RCC 7860 (cell line): ENCODE measurements at regions not wholly inside any gene's neighbourhood (a gene's known extent, or its start where the extent isn't known, plus 50 kb on each side); places are given as distances from the start of the nearest gene placed in this dataset.
"Not testable (repeated sequence)": the region's sequence is repeated elsewhere in the genome, so short reads cannot be mapped to it uniquely, and the experiment has no call there.

Experiments
- DNase-seq: peaks from one replicate; pipeline ENCODE4 v3.0.0-alpha.2; 2015; ENCODE audit warnings: low spot score
- FAIRE-seq: peaks from 2 replicates; lab custom pipeline; 2012; peaks lifted over from hg19 to GRCh38; lab: Jason Lieb, UNC

DNA sequence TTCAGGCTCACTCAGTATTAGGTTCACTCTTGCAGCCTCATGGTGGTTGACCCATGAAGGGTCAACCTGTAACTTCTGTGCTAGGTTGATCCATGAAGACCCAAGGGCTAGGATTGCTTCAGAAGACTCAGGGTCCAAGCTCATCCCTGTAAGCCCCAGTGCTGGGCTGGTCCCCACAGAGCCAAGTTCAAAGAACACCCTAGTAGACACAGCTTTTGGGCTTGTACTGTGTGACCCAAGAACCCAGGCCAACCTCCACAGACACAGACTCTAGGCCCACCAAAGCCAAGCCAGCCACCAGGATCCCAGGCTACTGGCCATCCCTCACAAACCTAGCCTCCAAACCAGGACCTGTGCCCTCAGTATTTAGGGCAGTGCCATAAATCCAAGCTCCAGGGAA, 1020.6 kb downstream of the SLC16A7 start:
- DNase-seq (no peak), FAIRE-seq (no peak)

- FAIRE-seq = no peak
- DNase-seq = no peak
Measured at GRCh38 chr12:60630796-60631195, 1035.0 kb downstream of the SLC16A7 start.

DNA sequence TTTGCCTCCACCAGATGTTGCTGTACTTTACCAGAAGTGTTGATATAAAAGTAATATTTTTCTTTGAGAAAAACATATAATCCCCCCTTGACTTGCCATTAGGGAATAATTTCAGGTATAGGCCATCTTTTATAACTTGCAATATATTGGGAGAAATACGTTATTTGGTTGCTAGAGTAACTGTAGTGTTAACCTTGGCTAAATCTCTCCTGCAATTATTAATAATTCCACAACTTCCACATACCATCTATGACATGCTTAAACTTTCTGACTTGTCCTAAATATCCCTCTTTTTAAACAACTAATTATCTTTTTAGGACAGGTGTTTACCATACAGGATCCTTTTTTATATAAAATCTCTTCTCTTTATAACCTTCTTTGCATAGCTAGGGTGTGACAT, 1048.2 kb downstream of the SLC16A7 start:
- FAIRE-seq = no peak
- no peak for DNase-seq

- DNase-seq (no peak), FAIRE-seq (no peak)
Measured at GRCh38 chr12:60666895-60667294, 1071.1 kb downstream of the SLC16A7 start.

DNA sequence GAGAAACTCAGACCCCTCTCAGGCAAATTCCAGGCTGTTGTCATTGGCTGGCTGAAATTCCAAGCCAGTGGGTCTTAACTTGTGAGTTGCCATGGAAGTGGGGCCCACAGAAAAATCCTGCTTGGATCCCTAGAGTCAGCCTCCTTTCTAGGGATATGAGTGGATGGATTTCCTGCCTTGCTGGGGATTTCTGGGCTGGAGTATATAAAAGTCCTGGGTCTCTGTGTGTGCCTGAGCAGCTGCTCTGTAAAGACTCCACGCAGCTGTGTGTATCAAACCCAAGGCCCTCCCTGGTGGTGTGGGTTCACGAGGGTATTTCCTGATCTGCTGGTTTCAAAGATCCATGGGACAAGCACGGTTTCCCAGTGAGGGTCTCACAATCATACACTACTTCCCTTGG, 1077.1 kb downstream of the SLC16A7 start:
- DNase-seq = no peak

GRCh38 chr12:60684988-60685655, 1089.3 kb downstream of the SLC16A7 start:
- DNase-seq = no peak

More for the DNA sequence above, 1077.1 kb downstream of the SLC16A7 start:
- no peak for FAIRE-seq

GRCh38 chr12:60689137-60689536, 1093.3 kb downstream of the SLC16A7 start:
- no peak for DNase-seq
- no peak for FAIRE-seq

More at GRCh38 chr12:60684988-60685655, 1089.3 kb downstream of the SLC16A7 start:
- FAIRE-seq = no peak

DNA sequence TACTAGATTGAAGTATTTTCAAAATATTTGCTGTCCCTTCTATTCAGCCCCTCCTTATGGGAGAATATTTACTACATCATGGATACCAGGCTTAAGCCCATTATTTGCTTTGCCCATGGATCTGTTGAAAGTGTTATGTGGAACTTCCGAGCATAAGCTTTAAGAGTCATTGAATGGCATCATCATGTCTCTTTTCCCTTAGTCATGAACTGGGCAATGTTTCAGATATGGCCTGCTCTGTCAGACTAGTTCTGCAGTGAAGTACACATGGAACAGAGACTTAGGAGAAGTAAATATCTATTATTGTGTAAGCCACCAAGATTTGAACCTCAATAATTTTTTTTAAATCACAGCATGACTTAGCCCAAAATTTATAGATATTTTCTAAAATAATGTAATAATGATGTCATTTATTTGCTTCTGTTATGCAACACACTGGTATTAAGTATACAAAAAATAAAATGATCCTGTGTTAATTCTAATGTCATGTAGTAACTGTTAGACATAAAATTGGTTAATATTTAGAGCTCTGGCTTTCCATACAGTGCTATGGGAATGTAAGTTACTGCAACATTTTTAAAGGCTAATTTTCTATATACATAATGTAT, 1097.3 kb downstream of the SLC16A7 start:
- FAIRE-seq = no peak

DNA sequence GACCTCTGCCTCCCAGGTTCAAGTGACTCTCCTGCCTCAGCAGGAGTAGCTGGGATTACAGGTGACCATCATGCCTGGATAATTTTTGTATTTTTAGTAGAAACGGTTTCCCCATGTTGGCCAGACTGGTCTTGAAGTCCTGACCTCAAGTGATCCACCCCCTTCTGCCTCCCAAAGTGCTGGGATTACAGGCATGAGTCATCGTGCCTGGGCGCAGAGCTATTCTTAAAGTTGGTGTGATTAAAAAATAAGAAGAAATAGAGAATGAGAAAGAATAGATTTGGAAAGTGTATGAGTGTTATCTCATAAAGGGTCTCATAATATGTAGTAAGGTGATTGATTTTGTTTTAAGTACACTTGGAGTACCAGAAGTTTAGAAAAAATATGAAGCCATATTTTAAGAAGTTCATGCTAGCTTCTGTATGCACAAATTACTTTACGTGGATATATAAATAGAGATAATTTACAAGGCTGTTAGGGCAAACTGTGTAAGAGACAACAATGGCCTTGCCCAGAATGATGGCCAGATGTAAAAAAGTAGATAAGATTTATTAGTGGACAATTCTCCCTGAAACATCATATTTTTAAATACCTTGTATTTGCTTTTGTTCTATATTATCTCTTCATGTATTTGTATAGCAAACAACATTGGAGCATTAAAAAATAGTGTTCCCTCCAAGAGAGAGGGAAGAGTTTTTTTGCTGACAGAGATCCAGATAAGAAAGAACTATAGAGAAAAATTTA, 1108.5 kb downstream of the SLC16A7 start:
- FAIRE-seq = no peak

More for the DNA sequence above, 1097.3 kb downstream of the SLC16A7 start:
- no peak for DNase-seq

DNA sequence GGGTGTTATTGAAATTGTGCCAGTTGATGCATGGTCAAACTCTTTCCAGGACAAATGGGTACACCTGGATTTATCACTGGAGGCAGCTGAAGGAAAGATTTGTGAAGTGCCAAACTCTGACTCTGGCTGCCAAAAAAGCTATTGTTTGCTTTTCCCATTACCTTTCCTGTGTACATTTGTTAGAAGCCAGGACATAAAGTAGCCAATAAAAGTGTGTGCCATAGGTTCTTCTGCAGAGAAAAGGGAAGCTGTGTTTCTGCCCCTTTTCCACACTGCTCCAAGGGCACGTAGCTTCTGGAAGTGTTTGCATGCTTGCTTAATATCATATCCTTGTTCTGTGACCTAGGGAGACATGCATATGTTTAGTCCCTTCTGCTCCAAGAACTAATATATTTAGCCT, 1114.4 kb downstream of the SLC16A7 start:
- FAIRE-seq (no peak), DNase-seq (no peak)

More for the DNA sequence above, 1108.5 kb downstream of the SLC16A7 start:
- DNase-seq = no peak

GRCh38 chr12:60714141-60714900, 1118.5 kb downstream of the SLC16A7 start:
- FAIRE-seq = no peak

DNA sequence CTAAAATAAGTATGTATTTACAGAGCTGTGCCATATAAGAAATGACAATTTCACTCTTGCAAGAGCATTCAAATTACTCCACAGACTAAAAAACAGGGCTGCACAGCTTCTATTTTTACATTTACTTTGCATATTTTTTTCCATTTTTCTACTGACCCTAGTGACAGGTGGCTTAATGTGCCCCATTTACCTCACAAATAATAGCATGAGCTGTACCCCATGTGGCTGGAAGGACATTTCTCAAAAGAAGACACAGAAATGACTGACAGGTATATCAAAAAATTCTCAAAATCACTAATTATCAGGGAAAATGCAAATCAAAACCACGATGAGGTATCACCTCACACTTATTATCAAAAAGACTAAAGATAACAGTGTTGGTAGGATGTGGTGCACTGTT, 1128.6 kb downstream of the SLC16A7 start:
- no peak for DNase-seq
- FAIRE-seq = no peak

More at GRCh38 chr12:60714141-60714900, 1118.5 kb downstream of the SLC16A7 start:
- no peak for DNase-seq

DNA sequence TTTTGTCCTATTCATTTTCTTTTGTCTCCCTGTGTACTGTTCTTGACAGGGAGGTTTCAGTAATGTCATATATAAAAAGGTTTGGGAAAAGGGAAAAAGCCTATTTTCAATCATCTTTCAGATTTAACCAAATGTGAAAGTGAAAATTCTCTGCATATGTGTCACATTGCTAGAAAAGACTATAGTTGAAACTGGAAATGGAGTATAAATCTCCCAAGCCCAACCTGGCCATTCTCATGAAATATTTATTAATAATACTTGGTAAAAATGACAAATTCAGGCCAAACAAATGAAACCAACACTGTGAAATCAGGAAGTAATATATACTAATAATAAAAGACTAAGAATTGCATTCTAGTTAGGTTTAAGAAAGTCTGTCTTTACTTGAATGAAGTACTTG, 1129.2 kb downstream of the SLC16A7 start:
- FAIRE-seq (no peak), DNase-seq (no peak)

GRCh38 chr12:60752589-60752988, 1156.8 kb downstream of the SLC16A7 start:
- FAIRE-seq = no peak
- no peak for DNase-seq

- DNase-seq (no peak), FAIRE-seq (no peak)
Measured at GRCh38 chr12:60758224-60758623, 1162.4 kb downstream of the SLC16A7 start.

DNA sequence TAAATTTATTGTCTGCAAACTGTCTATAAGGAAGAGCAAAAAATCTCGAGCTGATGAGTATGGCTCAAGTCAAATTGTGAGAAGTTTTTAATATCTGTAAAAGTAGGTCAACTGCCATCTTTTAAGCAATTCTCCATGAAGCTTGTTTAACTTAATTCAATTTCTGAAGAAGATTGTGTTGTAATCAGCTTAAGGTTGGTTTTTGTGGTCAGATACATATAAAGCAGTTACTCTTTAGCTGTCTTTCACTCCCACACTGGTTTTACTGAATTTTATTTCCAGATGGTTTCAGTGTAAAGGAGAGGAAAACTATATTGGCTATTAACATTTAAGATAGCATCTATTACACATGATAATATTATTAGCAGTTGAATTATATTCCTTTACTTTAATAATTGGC, 1165.1 kb downstream of the SLC16A7 start:
- DNase-seq = no peak
- FAIRE-seq = no peak

DNA sequence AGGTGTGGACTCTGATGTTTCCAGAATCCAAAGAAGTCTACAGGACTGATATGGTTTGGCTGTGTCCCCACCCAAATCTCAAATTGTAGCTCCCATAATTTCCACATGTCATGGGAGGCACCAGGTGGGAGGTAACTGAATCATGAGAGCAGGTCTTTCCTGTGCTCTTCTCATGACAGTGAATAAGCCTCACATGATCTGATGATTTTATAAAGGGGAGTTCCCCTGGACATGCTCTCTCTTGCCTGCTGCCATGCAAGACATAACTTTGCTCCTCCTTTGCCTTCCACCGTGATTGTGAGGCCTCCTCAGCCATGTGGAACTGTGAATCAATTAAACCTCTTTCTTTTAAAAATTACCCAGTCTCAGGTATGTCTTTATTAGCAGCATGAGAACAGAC, 1205.3 kb downstream of the SLC16A7 start:
- not testable (repeated sequence) for FAIRE-seq

DNA sequence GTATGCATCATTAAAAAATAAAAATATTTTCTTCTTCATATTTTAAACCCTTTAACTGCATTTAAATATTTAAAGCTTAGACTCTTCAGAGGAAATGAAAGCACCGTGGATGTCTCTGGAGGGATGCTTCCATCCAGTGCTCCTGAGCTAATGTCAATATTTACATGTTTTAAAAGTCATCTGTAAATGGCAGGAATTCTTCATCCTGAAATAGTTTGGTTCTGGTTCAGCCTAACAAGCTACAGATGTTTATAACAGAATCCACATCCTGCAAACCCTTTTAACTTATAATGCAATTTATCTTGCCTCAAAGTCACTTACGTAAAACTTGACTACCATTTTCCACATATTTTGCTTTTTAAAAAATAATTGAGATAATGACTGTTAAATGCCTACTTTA, 1207.3 kb downstream of the SLC16A7 start:
- no peak for FAIRE-seq
- DNase-seq = no peak

More for the DNA sequence above, 1205.3 kb downstream of the SLC16A7 start:
- DNase-seq = not testable (repeated sequence)

- FAIRE-seq (no peak), DNase-seq (no peak)
Measured at GRCh38 chr12:60805364-60805763, 1209.5 kb downstream of the SLC16A7 start.

DNA sequence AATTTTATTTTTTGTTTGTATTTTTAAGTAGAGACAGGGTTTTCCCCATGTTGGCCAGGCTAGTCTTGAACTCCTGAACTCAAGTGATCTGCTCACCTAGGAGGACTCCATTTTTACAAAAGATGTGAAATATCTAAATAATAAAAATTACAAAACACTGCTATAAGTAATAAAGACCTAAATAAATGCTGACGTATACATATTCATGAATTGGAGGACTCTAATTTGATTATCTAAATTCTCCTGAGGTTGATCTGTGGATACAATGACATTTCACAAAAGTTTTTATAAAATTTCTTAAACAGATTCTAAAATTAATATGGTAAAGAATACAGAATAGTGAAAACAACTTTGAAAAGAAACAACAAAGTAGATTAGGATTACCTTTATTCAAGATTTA, 1224.0 kb downstream of the SLC16A7 start:
- no peak for DNase-seq
- no peak for FAIRE-seq

- FAIRE-seq = no peak
Measured at GRCh38 chr12:60822580-60822979, 1226.8 kb downstream of the SLC16A7 start.

More at GRCh38 chr12:60822580-60822979, 1226.8 kb downstream of the SLC16A7 start:
- DNase-seq = no peak
